ENCODE measurements at regions not wholly inside any gene's neighbourhood (a gene's known extent, or its start where the extent isn't known, plus 50 kb on each side); places are given as distances from the start of the nearest gene placed in this dataset.

- TF ChIP-seq MNT (conservative IDR thresholded peaks at IDR 0.05) (0 out of 4 replicates have a peak, but pooled peaks of 1 of the 2 experiments have one; percentile 16), GATAD2A (IDR thresholded peaks at IDR 0.05) (0 out of 2 replicates have a peak, but pooled peaks have one; percentile 12), IFI16 (CRISPR knock-in tag; IDR thresholded peaks at IDR 0.05) (no peak), TCF3 (CRISPR knock-in tag; IDR thresholded peaks at IDR 0.05) (peak; percentile 81), CREB3L1 (IDR thresholded peaks at IDR 0.05; ENCODE audit: borderline replicate concordance, low read depth) (peak; percentile 67; the same call in 1 of the 2 replicates), NCOA1 (IDR thresholded peaks at IDR 0.05; ENCODE audit: low read depth) (peak; percentile 57; the same call in 1 of the 2 replicates), RNF2 (IDR thresholded peaks at IDR 0.05) (0 out of 2 replicates have a peak, but pooled peaks have one; percentile 38), JUN (IDR thresholded peaks at IDR 0.05; ENCODE audit: borderline replicate concordance, low read depth, low read length) (0 out of 2 replicates have a peak, but pooled peaks have one; percentile 26), JUN (CRISPR knock-in tag; IDR thresholded peaks at IDR 0.05; ENCODE audit: borderline replicate concordance) (no peak), MYC (IDR thresholded peaks at IDR 0.05; ENCODE audit: low read depth, low read length) (peak; percentile 34; the same call in 1 of the 2 replicates), MYC (CRISPR knock-in tag; IDR thresholded peaks at IDR 0.05; ENCODE audit: borderline replicate concordance, low read depth) (no peak), RBBP5 (IDR thresholded peaks at IDR 0.05; ENCODE audit: borderline replicate concordance, insufficient read depth, low read length, poor library complexity, severe bottlenecking) (peak; percentile 48), ETS1 (conservative IDR thresholded peaks at IDR 0.05; ENCODE audit: control insufficient read depth, low read depth, low read length) (peak; percentile 84; the same call in 1 of the 2 replicates), NFRKB (IDR thresholded peaks at IDR 0.05; ENCODE audit: low read depth) (peak; percentile 35; the same call in 1 of the 2 replicates), TAF7 (tag; IDR thresholded peaks at IDR 0.05) (no peak), ZBTB33 (CRISPR knock-in tag; IDR thresholded peaks at IDR 0.05) (no peak), EP300 (IDR thresholded peaks at IDR 0.05; ENCODE audit: low read length) (peak; percentile 81; the same call in 1 of the 2 replicates), GATA2 (CRISPR knock-in tag; IDR thresholded peaks at IDR 0.05) (peak; percentile 72), CCNT2 (IDR thresholded peaks at IDR 0.05; ENCODE audit: borderline replicate concordance, extremely low read depth, insufficient read length, low read depth, low read length) (no peak), HDAC1 (IDR thresholded peaks at IDR 0.05) (peak in 1 of 2 experiments; percentile 34; a peak in 1 of 4 replicates), ZNF785 (CRISPR knock-in tag; IDR thresholded peaks at IDR 0.05) (no peak), ATF1 (CRISPR knock-in tag; IDR thresholded peaks at IDR 0.05) (no peak), ATF1 (tag; IDR thresholded peaks at IDR 0.05) (peak; percentile 37; the same call in 1 of the 2 replicates)
Measured at GRCh38 chr2:62305421-62306176, 109.7 kb downstream of the B3GNT2 start (continued).
